Loucy (cell line): ENCODE measurements at regions not wholly inside any gene's neighbourhood (a gene's known extent, or its start where the extent isn't known, plus 50 kb on each side); places are given as distances from the start of the nearest gene placed in this dataset.

Experiments
- CTCF ChIP-seq: fragments of 200-600 bp; sonication (generic); conservative IDR thresholded peaks from 2 replicates; pipeline ENCODE4 v1.5.1; 2014; ENCODE audit warnings: mild to moderate bottlenecking, antibody characterized with exemption, low read length
- EZH2phosphoT487 ChIP-seq: fragments of 200-600 bp; IDR thresholded peaks from 2 replicates; pipeline ENCODE4 v1.6.1; 2018; ENCODE audit warnings: antibody characterized with exemption, mild to moderate bottlenecking, moderate library complexity, borderline replicate concordance

GRCh38 chr6:74048387-74048786 is 352.4 kb downstream of the CD109 start:
- TF ChIP-seq CTCF (no peak), EZH2phosphoT487 (no peak)
